ENCODE measurements at regions not wholly inside any gene's neighbourhood (a gene's known extent, or its start where the extent isn't known, plus 50 kb on each side); places are given as distances from the start of the nearest gene placed in this dataset.
"Not testable (repeated sequence)": the region's sequence is repeated elsewhere in the genome, so short reads cannot be mapped to it uniquely, and the experiment has no call there.

DNA sequence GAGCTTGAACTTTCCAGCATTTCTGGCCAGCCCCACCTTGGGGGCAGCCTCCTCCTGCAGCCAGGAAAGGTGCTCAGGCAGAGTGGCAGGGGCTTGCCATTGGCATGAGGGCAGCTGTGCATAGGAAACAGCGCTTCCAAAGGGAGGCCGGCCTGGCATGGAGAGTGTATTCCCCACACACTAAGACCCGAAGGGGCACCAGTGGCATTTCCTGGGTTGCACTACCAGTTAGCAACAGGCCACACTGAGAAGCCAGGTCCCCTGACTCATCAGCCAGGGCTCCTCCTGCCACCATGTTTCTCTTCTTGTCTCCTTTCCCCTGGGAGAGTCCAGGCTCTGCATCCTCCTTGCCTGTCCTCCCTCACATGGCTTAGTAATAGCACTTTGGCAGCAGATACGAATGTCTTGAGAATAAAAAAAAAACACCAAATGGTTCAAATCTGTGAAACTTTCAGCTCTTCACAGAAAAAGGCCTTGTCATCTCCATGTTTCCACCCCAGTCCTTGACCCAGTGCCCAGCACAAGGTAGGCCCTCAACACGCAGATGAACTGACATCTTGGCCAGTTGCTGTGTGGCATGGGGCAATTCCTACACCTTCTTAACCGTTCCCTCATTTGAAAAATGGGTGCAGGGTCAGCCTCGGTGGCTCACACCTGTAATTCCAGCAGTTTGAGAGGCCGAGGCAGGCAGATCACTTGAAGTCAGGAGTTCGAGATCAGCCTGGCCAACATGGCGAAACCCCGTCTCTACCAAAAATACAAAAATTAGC lies 180.4 kb downstream of the SMAD6 start:
- DNase-seq (ENCODE audit: low read depth in 2 of 3, low spot score in 2 of 3), result no peak

DNA sequence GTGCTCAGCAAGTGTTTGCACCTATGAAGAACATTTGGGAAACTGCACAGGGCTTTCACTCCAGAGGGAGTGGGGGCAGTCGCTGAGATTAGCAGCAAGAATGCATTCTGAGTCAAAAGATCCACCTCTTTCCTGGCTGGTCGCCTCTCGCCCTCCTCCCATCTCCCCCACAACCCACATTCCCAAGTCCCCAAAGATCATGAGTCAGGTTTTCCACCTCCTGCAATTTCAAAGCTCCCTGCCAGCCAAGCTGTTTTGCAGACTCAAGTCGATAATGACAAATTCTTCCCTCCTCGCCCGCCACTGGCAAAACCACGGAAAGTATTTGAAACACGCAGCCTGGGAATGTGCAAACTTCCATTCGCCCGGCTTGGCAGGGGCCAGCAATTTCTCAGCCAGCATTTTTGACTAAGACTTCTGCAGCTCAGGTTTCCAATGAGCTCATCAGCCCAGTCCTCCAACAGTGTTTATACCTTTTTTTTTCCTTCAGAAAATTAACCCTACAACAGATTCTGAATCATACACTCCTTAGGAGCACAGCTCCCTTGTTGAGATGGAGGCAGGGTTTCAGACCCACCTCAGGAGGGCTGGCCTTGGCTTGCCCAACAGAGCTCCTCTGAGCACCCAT lies 181.4 kb downstream of the SMAD6 start:
- no peak for DNase-seq (ENCODE audit: low read depth in 2 of 3, low spot score in 2 of 3)

DNA sequence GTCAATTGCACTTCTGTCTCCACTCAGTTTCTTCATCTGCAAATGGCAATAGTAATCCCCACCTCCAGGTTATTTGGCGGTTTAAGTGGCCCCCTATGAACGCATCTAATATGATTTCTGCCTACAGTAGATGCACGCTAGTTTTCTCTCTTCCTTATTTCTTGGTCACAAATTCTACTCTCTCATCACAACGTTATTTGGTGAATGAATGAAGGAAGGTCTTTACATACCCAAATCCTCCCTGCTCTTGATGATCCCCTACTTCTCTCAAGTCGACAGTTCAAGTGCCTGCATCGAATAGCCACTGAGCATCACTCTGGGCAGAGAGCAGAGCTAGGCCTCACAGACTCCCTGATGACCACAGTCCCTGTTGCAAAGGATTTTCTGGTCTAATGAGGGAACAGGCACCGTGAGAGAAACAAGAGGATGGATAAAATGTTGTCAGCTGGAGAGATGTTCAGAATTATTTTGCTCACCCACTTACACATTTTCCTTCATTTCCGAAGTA lies 181.2 kb upstream of the SMAD3 start:
- no peak for DNase-seq (ENCODE audit: low read depth in 2 of 3, low spot score in 2 of 3)

DNA sequence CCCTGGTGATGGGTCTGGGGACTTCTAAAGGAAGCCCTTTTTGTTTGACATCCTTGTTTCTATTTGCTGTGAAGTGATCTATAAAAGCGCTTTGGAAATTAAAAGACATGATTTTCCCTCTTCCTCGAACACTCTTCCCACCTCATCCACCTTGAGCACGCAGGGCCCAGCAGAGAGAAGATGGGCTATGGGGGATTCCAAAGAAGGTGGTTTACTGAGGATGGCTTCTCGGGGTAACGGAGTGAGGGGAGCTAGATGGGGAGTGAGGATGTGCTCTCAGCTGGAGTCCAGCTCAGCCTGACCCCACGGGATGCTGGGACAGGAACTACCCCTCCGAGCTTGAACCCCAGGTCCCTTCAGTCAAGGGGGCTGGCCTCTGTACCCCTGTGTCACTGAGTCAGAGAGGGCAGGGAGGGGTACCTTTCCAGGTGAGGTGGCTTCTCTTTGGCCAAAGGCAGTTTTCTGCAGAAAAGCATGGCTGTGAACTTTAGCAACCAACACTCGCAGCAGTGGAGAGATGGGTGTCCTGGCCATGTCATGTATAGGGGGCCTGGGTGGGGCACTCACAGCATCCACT lies 180.7 kb upstream of the SMAD3 start:
- no peak for DNase-seq (ENCODE audit: low read depth in 2 of 3, low spot score in 2 of 3)

DNA sequence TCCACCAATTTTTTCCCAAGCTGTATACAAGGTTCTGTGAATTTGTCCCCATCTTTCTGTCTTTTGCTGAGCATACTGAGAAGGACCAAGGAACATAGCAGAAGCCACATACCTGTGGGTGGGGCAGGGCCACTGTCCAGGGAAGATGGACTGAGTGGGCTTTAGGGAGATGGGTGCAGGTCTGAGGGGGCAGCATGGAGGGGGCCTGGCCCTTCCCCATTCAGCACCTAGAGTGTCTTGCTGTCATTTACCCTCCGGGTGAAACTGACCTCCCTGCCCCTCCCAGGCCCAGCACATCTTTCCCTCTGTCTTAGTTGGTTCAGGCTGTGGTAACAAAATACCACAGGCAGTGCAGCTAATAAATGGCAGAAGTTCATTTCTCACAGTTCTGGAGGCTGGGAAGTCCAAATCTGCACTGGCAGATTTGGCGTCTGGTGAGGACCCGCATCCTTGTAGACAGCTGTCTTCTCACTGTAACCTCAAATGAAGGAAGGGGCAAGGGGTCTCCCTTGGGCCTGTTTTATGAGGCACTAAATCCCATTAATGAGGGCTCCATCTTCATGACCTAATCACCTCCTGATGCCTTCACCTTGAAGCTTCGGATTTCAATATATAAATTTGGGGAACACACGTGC lies 180.0 kb upstream of the SMAD3 start:
- DNase-seq (ENCODE audit: low read depth in 2 of 3, low spot score in 2 of 3), result no peak

DNA sequence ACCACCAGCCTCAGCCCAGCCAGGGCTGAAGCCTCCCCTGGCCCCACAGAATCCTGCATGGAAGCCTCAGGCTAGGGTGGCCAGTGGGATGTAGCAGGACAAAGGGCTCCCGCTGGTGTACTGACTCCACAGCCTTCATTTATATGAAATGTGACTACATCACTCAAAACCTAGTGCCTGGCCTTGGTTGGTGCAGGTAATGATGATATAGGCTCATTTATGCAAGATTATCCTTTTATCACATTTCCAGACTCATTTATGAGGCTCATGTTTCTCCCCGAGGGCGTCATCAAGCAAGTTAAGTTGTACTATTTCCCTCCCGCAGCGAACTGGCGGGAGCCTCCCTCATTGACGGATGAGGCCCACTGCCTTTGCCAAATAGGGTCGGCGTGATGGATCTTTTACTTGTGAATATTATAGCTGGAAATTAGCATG lies 179.1 kb upstream of the SMAD3 start:
- DNase-seq (ENCODE audit: low read depth in 2 of 3, low spot score in 2 of 3), result no peak

DNA sequence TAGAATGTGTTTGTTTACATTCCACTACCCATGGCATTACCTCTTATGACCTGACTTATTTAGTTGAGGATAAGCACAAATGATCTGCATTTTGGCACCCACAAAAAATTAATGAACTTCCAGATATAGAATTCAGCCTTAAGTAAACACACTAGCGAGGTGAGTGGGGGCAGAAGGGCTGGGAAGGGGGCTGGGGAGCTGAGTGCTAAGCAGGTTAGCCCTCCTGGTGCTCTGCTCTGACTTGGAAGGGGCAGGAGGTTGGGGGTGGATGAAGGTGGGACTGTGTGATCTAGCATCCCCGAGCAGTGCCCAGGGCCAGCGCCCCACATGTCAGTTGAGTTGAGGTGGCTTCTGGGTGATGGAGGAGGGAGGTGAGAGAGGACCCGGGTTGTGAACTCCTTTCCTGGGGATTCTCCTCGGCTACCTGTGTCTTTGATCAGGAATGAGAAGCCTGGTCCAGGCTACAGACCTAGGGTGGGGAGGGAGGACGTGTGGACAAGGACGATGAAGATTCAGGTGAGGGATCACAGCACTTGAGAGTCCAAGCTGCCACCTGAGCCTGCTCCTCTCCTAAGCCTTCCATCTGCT lies 178.6 kb upstream of the SMAD3 start:
- no peak for DNase-seq (ENCODE audit: low read depth in 2 of 3, low spot score in 2 of 3)

DNA sequence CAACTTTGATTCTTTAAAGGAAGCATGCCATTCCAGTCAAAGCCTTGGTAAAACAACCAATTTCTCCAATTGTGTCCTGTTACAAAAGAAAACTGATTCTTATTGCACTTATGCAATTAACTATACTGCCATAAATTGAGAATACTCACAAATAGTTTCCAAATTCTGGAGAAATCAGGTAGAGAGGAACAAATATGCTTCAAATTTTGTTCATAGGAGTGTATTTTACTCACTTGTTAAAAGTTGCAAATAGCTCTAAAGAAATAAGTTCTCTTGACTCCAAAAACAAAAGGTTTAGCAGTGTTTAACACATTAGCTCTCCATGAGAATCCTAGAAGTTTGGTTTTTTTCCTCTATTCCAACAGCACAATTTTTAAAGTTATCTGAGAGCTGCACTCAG lies 176.1 kb upstream of the SMAD3 start:
- not testable (repeated sequence) for DNase-seq (ENCODE audit: low read depth in 2 of 3, low spot score in 2 of 3)

DNA sequence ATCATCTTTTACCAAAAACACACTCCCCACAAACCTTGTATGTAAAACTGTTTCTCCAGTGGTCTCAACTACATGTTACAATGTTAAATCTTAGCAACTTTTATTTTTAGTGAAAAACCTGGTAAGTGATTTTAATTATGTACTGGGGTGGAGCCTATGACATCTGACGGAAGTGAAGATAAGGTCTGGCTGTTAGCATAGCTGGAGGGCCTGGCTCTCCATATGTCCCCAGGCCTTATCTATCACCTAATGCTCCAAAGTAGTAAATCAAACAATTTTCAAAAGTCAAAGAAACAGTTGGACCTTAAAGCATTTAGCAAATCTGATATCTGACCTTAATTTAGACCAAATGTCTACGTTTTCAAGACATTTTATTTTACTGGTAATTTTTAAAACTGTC lies 173.6 kb upstream of the SMAD3 start:
- DNase-seq (ENCODE audit: low read depth in 2 of 3, low spot score in 2 of 3), result no peak

DNA sequence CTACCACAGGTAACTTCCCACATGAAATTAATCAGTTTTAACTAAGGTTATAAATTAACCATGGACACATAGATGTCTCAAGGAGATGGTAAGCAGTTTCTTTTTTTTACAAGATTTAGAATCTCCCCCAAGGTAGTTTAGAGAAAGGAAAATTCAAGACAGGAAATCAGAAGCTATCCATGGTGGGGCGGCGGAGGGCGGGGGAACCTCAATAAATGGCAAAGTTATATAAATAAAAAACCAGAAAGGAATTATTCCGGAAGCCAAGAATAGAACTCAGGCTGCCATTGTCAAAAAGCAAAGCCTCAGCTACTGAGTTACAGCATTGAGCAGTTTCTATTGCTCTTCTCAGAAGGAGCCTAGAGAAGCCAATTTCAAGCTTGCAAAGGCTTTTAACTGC lies 172.1 kb upstream of the SMAD3 start:
- DNase-seq (ENCODE audit: low read depth in 2 of 3, low spot score in 2 of 3), result no peak

DNA sequence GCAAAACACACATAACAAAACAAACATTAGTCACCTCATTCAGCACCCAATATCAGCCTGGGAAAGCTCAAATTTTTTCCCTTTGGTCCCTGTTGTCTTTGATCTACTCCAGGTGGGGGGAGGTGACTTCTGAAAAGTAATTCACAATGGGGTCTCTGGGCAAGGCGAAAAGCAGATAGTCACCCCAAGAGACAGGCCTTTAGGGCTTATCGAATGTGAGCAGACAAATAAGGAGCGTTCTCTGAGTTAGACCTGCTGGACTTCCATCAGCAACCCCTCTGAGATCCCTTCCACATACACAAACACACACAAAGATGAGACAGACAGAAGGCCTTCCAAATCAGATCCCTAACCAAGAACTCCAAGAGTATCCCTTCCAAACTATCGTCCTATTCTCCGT lies 171.0 kb upstream of the SMAD3 start:
- no peak for DNase-seq (ENCODE audit: low read depth in 2 of 3, low spot score in 2 of 3)

DNA sequence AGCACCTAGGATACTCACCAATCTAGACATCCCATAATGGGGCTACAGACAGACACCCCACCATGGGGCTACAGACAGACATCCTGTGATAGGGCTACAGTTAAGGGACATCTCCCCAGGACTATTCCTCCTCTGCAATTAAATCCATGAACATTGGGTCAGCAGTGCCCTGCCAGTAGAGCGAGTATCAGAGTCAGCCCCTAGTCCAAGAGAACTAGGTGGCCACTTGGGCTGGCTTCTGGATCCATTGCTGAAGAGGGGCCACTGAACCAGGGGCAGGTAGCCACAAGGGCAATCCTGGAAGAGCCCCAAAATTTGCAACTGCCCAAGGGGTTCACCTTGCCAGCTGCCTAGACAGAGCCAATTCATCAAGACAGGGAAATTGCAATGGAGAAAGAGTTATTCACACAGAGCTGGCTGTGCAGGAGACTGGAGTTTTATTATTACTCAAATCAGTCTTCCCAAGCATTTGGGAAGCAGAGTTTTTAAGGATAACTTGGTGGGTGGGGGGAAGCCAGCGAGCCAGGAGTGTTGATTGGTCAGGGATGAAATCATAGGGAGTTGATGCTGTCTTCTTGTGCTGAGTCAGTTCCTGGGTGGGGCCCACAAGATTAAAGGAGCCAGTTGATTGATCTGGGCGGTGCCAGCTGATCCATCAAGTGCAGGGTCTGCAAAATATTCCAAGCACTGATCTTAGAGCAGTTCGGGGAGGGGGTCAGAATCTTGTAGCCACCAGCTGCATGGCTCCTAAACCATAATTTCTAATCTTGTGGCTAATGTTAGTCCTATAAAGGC lies 170.2 kb upstream of the SMAD3 start:
- DNase-seq (ENCODE audit: low read depth in 2 of 3, low spot score in 2 of 3), result no peak

DNA sequence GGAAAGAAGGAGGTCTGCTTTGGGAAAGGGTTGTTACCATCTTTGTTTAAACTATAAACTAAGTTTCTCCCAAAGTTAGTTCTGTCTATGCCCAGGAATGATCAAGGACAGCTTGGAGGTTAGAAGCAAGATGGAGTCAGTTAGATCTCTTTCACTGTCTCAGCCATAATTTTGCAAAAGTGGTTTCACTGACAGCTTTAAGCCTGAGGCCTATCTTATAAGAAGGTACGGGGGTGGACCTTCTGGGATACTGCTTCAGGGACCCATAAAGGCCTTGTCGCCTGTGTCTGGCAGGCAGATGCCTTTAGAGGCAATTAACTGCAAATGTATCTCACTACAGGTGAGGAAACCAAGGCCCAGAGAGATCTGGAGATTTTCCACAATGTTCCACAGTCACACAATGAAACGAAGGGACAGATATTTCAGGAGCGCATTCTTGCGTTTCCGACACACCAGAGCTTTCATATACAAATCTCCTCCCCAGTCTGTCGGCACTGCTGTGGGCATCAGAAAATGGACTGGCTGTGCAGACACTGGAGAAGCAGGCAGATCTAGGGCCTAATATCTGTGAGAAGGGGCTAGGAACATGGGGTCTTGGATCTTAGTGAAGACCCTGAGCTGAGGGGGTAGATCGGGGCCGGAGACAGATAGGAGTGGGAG lies 169.5 kb upstream of the SMAD3 start:
- DNase-seq (ENCODE audit: low read depth in 2 of 3, low spot score in 2 of 3), result no peak

DNA sequence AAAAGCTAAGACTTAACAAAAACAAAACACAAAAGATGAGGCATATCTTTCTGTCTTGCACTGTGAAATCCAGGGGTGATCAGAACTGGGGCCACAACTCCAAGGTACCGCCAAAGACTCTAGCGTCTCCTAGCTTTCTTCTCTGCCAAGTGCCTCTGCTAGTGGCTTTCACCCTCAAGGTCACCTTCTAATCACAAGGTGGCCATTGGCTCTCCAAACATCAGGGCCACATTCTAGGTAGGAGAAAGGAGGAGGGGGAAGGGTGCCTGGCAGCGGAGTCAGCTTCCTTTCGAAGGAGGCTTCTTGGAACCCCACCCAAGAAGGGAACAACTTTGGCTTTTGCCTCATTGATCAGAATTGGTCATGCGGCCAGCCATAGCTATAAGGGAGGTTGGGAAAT lies 168.8 kb upstream of the SMAD3 start:
- DNase-seq (ENCODE audit: low read depth in 2 of 3, low spot score in 2 of 3), result no peak

DNA sequence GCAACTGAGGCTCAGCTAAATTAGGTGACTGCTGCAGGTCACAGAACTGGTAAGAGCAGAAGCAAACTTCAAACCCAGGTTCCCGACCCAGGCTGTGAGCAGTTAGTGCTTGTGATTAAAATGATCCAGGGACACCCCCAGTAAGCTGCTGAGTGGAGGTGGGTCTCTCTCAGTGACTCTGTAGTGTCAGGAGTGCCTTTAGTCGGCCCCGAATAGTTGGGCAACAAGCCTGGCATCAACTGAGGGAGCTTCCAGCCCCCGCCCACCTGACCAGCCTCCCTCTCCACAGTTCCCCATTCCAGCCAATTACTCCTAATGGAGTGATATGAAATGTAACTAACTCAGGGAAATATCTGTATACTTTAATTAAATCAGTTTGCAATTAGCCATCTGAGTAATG lies 168.0 kb upstream of the SMAD3 start:
- no peak for DNase-seq (ENCODE audit: low read depth in 2 of 3, low spot score in 2 of 3)

DNA sequence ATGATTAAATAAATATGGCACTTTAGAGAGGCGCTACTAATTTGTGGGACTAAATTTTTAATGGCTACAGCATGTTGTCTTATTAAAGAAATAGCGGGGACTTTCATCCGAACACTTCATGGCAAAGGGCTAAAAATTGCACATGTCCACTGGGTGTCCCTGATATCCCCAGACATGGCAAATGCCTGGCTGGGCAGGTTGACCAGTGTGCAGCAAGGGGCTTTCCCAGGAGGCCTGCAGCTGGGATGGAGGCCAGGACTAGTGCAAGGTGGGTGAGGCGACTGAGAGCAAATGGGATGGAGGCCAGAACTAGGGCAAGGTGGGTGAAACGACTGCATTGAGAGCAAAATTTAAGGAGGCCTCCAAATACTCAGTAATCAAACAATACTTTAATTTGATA lies 167.4 kb upstream of the SMAD3 start:
- DNase-seq (ENCODE audit: low read depth in 2 of 3, low spot score in 2 of 3), result no peak

DNA sequence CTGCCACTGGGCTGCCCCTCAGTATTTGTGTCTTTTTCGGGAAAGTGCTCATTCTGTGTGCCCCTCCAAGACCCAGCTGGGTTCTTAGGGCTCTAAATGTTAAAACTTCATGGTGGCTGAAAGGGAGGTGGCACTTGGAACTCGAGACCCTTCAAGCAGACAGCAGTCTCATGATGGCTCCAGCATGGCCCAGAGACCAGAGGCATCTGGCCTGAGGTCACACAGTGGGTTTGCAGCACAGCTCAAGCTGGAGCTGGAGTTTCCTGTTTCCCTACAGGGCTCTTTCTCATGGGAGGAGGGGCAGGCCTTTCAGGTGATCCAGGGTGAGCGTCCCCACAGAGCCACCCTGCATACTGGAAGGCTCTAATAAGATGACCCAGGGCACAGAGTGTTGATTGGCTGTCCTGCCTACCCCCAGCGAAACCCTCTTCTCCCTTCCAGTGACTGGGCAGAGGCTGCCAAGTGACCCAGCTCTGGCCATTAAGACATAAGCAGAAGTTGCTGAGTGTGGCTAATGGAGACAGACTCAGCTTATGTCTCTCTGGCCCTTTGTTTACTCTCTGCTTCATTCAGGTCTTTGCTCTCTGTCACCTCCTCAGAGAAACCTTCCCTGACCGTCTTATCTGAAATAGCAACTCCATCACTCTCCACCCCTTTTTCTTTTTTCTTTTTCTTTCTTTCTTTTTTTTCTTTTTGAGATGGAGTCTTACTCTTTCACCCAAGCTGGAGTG lies 166.6 kb upstream of the SMAD3 start:
- DNase-seq (ENCODE audit: low read depth in 2 of 3, low spot score in 2 of 3), result no peak

DNA sequence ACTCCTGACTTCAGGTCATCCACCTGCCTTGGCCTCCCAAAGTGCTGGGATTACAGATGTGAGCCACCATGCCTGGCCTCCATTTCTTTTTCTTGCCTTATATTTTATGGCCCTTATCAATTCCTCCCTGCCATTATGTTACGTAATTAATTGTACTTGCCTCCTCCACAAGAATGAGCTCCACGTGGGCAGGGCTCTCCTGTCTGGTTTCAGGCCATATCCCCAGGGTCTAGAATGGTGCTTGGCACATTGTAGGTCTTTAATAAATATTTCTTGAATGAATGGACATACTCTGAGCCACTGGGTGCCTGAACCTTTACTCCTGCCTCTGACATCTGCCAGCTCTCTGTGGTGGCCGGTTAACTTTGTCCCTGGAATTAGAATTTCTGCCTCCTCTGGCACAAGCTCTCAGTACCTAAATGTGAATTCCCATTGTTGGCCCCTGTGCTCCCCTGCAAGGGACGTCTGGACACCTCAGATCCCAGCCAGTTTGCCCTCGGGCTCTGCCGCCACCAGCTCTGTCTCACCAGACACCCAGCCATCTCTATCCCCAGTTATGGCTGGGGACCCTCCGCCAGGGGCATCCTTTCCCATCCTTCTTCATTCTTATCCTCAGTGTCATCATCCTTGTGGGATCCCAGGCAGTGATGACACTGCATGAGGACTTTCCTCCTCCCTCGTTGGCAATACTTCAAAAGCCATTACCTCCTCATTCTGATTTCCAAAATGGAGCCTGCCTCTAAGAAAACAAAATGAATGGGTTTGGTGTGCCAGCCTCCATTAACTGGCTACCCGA lies 165.6 kb upstream of the SMAD3 start:
- DNase-seq (ENCODE audit: low read depth in 2 of 3, low spot score in 2 of 3), result no peak
